ENCODE measurements at regions not wholly inside any gene's neighbourhood (a gene's known extent, or its start where the extent isn't known, plus 50 kb on each side); places are given as distances from the start of the nearest gene placed in this dataset.

GRCh38 chr9:23542927-23543326 is 283.1 kb downstream of the ELAVL2 start:
- TF ChIP-seq CTCF (IDR thresholded peaks at IDR 0.05) (no peak), POLR2A (IDR thresholded peaks at IDR 0.05) (no peak)

Measured in vagina (tissue), 2 donors.